Breast epithelium (tissue), 3 donors: ENCODE measurements at regions not wholly inside any gene's neighbourhood (a gene's known extent, or its start where the extent isn't known, plus 50 kb on each side); places are given as distances from the start of the nearest gene placed in this dataset.
"Not testable (repeated sequence)": the region's sequence is repeated elsewhere in the genome, so short reads cannot be mapped to it uniquely, and the experiment has no call there.

ENCODE experiments used
- CTCF ChIP-seq, 3 donors: fragments of 450-650 bp; IDR thresholded peaks; one replicate each; pipeline ENCODE4 v1.5.1; 2016 to 2017; ENCODE audit warnings: antibody characterized with exemption in 3 of 3, mild to moderate bottlenecking in 3 of 3, moderate library complexity in 3 of 3
- POLR2A ChIP-seq: fragments of 450-650 bp; IDR thresholded peaks from one replicate; pipeline ENCODE4 v1.6.1; 2016; ENCODE audit warnings: antibody characterized with exemption, mild to moderate bottlenecking, moderate library complexity
- POLR2AphosphoS5 ChIP-seq, 3 donors: sonication (generic); formaldehyde crosslinking; IDR thresholded peaks; one replicate each; pipeline ENCODE4 v1.6.1; 2017; ENCODE audit warnings: antibody characterized with exemption in 3 of 3

DNA sequence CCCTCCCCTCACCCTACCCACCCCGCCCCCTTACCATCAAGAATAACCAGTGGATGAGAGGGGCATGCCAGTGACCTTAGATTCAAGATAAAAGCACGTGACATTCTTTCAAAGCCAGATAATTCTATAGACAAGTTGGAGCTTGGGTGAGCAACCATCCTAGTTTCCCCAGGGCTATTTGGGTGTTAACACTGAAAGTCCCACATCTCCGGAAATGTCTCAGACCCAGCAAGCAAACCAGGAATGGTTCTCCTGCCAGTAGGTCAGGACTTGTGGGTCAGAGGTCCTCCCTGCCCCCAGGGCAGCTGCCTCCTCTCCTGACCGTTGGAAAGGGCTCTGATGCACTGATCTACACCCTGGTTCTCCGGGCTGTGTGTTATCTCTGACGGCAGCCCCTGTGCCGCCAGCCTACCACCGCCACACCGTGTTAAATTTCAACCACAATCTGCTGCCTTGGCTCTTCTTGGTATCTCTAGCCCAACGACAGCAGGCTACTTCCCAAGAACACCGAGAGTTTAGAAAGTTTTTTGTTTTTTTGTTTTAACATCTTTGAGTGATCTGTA lies 287.0 kb downstream of the BCL2L11 start:
- not testable (repeated sequence) for TF ChIP-seq CTCF (IDR thresholded peaks at IDR 0.05); POLR2A; POLR2AphosphoS5 (IDR thresholded peaks at IDR 0.05)
